Stimulated activated naive CD8-positive, alpha-beta T cell treated with anti-CD3 and anti-CD28 coated beads, Interleukin-15, amount 100 ng/mL, for 72 hours (primary cell): ENCODE measurements at regions not wholly inside any gene's neighbourhood (a gene's known extent, or its start where the extent isn't known, plus 50 kb on each side); places are given as distances from the start of the nearest gene placed in this dataset.
"Not testable (repeated sequence)": the region's sequence is repeated elsewhere in the genome, so short reads cannot be mapped to it uniquely, and the experiment has no call there.

Source experiments
- ATAC-seq: fragments of 150-1000 bp; cut with Tn5 transposase; 2 replicates; pipeline ENCODE4 v1.10.0; 2021; ENCODE audit warnings: mild to moderate bottlenecking, moderate library complexity
- DNase-seq, 2 donors: peaks; one replicate each; pipeline ENCODE4 v3.0.0; 2021 to 2022
- H3K27ac Mint-ChIP-seq, 2 donors: one replicate each; pipeline ENCODE4 v1.8.0; 2022; ENCODE audit warnings: mild to moderate bottlenecking in 2 of 2, mixed read lengths in 2 of 2, moderate library complexity in 2 of 2
- H3K27me3 Mint-ChIP-seq: one replicate; pipeline ENCODE4 v1.8.0; 2022; ENCODE audit warnings: mixed read lengths
- H3K4me1 Mint-ChIP-seq: one replicate; pipeline ENCODE4 v1.8.0; 2022; ENCODE audit warnings: mild to moderate bottlenecking, mixed read lengths
- H3K4me3 Mint-ChIP-seq, 2 donors: one replicate each; pipeline ENCODE4 v1.8.0; 2022; ENCODE audit warnings: mild to moderate bottlenecking in 2 of 2, mixed read lengths in 2 of 2, moderate library complexity in 1 of 2
- H3K9me3 Mint-ChIP-seq, 2 donors: one replicate each; pipeline ENCODE4 v1.8.0; 2022; ENCODE audit warnings: mixed read lengths in 2 of 2

- H3K9me3 Mint-ChIP-seq, result peaks cover 0 to 12% of the 10 kb centered on the region in 2 donors
- no peak for ATAC-seq
- DNase-seq, result peak in 1 of 2 donors; percentile 7
Measured at GRCh38 chrX:66110112-66110511, 53.9 kb upstream of the HEPH start.

DNA sequence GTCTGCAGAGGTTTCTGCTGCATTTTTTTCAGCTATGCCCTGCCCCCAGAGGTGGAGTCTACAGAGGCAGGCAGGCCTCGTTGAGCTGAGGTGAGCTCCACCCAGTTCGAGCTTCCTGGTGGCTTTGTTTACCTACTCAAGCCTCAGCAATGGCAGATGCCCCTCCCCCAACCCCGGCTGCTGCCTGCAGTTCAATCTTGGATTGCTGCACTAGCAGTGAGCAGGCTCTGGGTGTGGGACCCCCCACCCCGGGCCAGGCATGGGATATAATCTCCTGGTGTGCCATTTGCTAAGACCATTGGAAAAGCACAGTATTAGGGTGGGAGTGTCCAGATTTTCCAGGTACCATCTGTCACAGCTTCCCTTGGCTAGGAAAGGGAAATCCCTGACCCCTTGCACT, 56.2 kb upstream of the HEPH start:
- peaks cover 0 to 12% of the 10 kb centered on the region in 2 donors for H3K9me3 Mint-ChIP-seq
- H3K4me1 Mint-ChIP-seq, H3K4me3 Mint-ChIP-seq, H3K27me3 Mint-ChIP-seq, DNase-seq, H3K27ac Mint-ChIP-seq, ATAC-seq: not testable (repeated sequence)

More at GRCh38 chrX:66110112-66110511, 53.9 kb upstream of the HEPH start:
- Mint-ChIP-seq H3K4me1 (no peaks in the 10 kb centered on the region), H3K27me3 (no peaks in the 10 kb centered on the region), H3K4me3 (no peak overlapping the region), H3K27ac (no peak overlapping the region)

DNA sequence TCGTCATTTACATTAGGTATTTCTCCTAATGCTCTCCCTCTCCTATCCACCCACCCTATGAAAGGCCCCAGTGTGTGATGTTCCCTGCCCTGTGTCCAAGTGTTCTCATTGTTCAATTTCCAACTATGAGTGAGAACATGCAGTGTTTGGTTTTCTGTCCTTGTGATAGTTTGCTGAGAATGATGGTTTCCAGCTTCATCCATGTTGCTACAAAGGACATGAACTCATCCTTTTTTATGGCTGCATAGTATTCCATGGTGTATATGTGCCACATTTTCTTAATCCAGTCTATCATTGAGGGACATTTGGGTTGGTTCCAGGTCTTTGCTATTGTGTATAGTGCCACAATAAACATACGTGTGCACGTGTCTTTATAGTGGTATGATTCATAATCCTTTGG, 61.6 kb upstream of the HEPH start:
- peaks cover 0 to 12% of the 10 kb centered on the region in 2 donors for H3K9me3 Mint-ChIP-seq
- DNase-seq, H3K27me3 Mint-ChIP-seq, H3K27ac Mint-ChIP-seq, ATAC-seq, H3K4me3 Mint-ChIP-seq, H3K4me1 Mint-ChIP-seq: not testable (repeated sequence)

DNA sequence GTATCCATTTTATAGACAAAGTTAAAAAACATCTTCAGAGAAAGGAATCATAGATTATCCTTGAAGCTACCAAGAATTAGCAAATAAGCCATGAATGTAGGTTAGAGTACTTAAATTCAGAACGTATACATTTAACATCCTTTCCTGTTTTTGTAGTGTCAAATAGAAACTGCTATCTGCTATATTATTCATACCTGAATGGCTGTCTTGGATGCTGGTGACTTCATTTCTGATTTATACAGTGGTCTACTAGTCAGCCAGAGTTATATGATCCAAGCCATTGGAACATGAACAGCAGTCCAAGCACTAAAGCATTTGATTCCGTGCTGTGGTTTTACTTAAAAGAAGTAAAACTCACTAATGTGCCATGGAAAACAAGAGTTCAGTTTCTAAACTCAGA, 58.3 kb upstream of the VSIG4 start:
- Mint-ChIP-seq H3K4me1 (no peaks in the 10 kb centered on the region), H3K9me3 (no peaks in the 10 kb centered on the region), H3K27ac (no peak overlapping the region), H3K4me3 (no peak overlapping the region), H3K27me3 (no peaks in the 10 kb centered on the region)
- DNase-seq (no peak), ATAC-seq (no peak)

DNA sequence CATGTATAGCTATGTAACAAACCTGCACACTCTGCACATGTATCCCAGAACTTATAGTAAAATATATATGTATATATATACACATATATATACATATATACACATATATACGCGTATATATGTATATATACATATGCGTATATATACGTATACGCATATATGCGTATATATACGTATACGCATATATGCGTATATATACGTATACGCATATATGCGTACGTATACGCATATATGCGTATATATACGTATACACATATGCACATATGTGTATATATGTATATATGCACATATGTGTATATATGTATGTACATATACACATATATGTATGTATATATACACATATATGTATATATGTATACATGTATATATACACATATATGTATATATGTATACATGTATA, 57.1 kb upstream of the VSIG4 start:
- ATAC-seq, H3K9me3 Mint-ChIP-seq, H3K4me1 Mint-ChIP-seq, H3K4me3 Mint-ChIP-seq, H3K27me3 Mint-ChIP-seq, H3K27ac Mint-ChIP-seq, DNase-seq: not testable (repeated sequence)

GRCh38 chrX:66090004-66090403, 50.1 kb upstream of the VSIG4 start:
- H3K4me3 Mint-ChIP-seq, H3K27me3 Mint-ChIP-seq, ATAC-seq, H3K27ac Mint-ChIP-seq, H3K4me1 Mint-ChIP-seq, H3K9me3 Mint-ChIP-seq, DNase-seq: not testable (repeated sequence)
